C4-2B (cell line): ENCODE measurements at regions not wholly inside any gene's neighbourhood (a gene's known extent, or its start where the extent isn't known, plus 50 kb on each side); places are given as distances from the start of the nearest gene placed in this dataset.

Experiments
- H3K27ac ChIP-seq: fragments of 450-650 bp; 2 replicates; pipeline ENCODE4 v1.5.1; 2017
- CTCF ChIP-seq: fragments of 450-650 bp; conservative IDR thresholded peaks from 2 replicates; pipeline ENCODE4 v1.5.1; 2017; ENCODE audit warnings: mild to moderate bottlenecking
- ZFX ChIP-seq: fragments of 450-650 bp; IDR thresholded peaks from 2 replicates; pipeline ENCODE4 v1.6.1; 2017

- H3K27ac ChIP-seq = no peak overlapping the region
- TF ChIP-seq ZFX (no peak), CTCF (no peak)
These were observed 483.3 kb downstream of the TUSC7 start for GRCh38 chr3:117192888-117193287.

GRCh38 chr3:117193390-117193789 lies 483.8 kb downstream of the TUSC7 start:
- H3K27ac ChIP-seq = no peak overlapping the region
- TF ChIP-seq ZFX (no peak), CTCF (peak; percentile 55)

- H3K27ac ChIP-seq = no peak overlapping the region
- TF ChIP-seq ZFX (no peak), CTCF (no peak)
These were observed 485.5 kb downstream of the TUSC7 start for GRCh38 chr3:117195034-117195433.

- no peak overlapping the region for H3K27ac ChIP-seq
- no peak for TF ChIP-seq ZFX
- no peak for TF ChIP-seq CTCF
These were observed 491.4 kb downstream of the TUSC7 start for GRCh38 chr3:117200962-117201361.

- TF ChIP-seq ZFX (no peak), CTCF (no peak)
- H3K27ac ChIP-seq = no peak overlapping the region
These were observed 492.6 kb downstream of the TUSC7 start for GRCh38 chr3:117201901-117202774.

GRCh38 chr3:117217355-117217754 lies 507.8 kb downstream of the TUSC7 start:
- TF ChIP-seq ZFX (no peak), CTCF (no peak)
- H3K27ac ChIP-seq = no peak overlapping the region

GRCh38 chr3:117217760-117218316 lies 508.3 kb downstream of the TUSC7 start:
- TF ChIP-seq CTCF = no peak
- no peak for TF ChIP-seq ZFX
- no peak overlapping the region for H3K27ac ChIP-seq
